H1 (cell line): ENCODE measurements at regions not wholly inside any gene's neighbourhood (a gene's known extent, or its start where the extent isn't known, plus 50 kb on each side); places are given as distances from the start of the nearest gene placed in this dataset.

Source experiments
- CTCF ChIP-seq, 3 experiments: IDR thresholded peaks; 1 replicate in 2 of 3; 2 replicates in 1 of 3; pipeline versions ENCODE4 v1.5.1 to v1.6.1; 2011; ENCODE audit warnings: low read length in 3 of 3, mild to moderate bottlenecking in 3 of 3, inconsistent platforms in 2 of 3, low read depth in 1 of 3, moderate library complexity in 1 of 3; ENCODE audit not compliant: insufficient read depth in 1 of 3; ENCODE audit errors: control extremely low read depth in 1 of 3
- EZH2 ChIP-seq: fragments of 200-600 bp; sonication (generic); IDR thresholded peaks from 2 replicates; pipeline ENCODE4 v1.7.1; 2012; ENCODE audit warnings: low read depth, mild to moderate bottlenecking, moderate library complexity, low read length, inconsistent platforms; ENCODE audit not compliant: severe bottlenecking

DNA sequence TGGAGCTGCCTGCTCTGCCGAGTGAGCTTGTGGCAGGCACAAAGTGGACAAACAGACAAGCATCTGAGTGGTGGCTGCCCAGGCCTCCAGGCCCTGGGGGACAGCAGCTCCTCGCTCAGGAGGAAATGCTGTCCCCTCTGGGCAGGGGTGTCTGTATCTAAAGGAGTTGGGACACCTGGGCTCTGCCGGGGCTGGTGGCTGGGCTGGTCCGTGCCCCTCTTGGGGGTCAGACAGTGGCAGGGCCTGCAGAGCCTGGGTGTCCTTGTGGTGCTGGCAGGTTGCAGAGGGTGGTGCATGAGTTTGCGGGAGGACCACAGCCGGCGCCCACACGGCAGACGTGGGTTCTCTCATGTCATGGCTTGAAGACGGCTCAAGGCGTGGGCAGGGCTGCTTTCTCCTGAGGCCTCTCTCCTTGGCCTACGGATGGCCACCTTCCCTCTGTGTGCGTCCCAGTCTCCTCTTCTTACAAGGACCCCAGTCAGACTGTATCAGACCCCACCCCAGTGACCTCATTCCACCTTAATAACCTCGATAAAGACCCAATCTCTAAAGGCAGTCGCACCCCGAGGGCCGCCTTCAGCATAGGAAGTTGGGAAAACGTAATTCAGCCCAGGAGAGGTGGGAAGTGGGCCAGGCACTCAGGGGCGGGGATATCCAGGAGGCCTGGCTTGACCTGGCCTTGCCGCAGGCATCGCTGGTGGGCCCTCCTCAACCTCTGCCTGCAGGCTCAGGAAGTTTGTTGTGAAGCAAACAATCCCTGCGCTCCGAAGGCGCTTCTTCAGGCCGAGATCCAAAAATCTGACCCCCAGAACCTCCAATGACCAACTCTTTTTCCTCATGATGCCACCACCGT is 110.0 kb downstream of the KIF26A start:
- TF ChIP-seq EZH2 (no peak), CTCF (IDR thresholded peaks at IDR 0.05; ENCODE audit: control extremely low read depth in 1 of 3, insufficient read depth in 1 of 3, low read depth in 1 of 3, low read length in 3 of 3) (no peak)
